Mucosa of descending colon (tissue), 3 donors: ENCODE measurements at regions not wholly inside any gene's neighbourhood (a gene's known extent, or its start where the extent isn't known, plus 50 kb on each side); places are given as distances from the start of the nearest gene placed in this dataset.
A peak's percentile ranks its signal among the peaks of the same experiment; 100 is the strongest.

Experiments
- ATAC-seq: fragments of 200-7000 bp; cut with Tn5 transposase; one replicate; pipeline ENCODE4 v1.9.1; 2020; ENCODE audit warnings: mild to moderate bottlenecking, moderate library complexity
- DNase-seq, 3 donors: peaks; one replicate each; pipeline ENCODE4 v3.0.0-alpha.2; 2020
- H3K36me3 ChIP-seq: fragments of 200-600 bp; one replicate; pipeline ENCODE4 v1.8.0; 2021; ENCODE audit warnings: low read depth, mild to moderate bottlenecking
- H3K4me1 ChIP-seq: fragments of 200-600 bp; one replicate; pipeline ENCODE4 v1.8.0; 2021; ENCODE audit warnings: low read depth, mild to moderate bottlenecking
- H3K4me3 ChIP-seq: fragments of 200-600 bp; one replicate; pipeline ENCODE4 v1.8.0; 2021; ENCODE audit warnings: mild to moderate bottlenecking
- H3K9me3 ChIP-seq: fragments of 200-600 bp; one replicate; pipeline ENCODE4 v1.8.0; 2021; ENCODE audit warnings: mild to moderate bottlenecking
- intact Hi-C, 2 donors: fragments of 100-400 bp; cut with DNase I in 1 of 2; cut with micrococcal nuclease in 1 of 2; formaldehyde crosslinking; loops; one replicate each; pipeline versions ENCODE4 v1.11.0 to v1.11.1; 2022; cut with DNase I, micrococcal nuclease
- TF ChIP-seq, protein P1 (sequence below): fragments of 200-600 bp; IDR thresholded peaks from one replicate; pipeline ENCODE4 v1.8.0; 2022; ENCODE audit warnings: antibody characterized with exemption, mild to moderate bottlenecking
- donor health status: DM: no; HTN: no; CAD: no; lungs with moderate emphysema.
- donor health status: DM: no; HTN: no; CAD: no.
- donor health status: DM: no; HTN: yes; CAD: no.

DNA sequence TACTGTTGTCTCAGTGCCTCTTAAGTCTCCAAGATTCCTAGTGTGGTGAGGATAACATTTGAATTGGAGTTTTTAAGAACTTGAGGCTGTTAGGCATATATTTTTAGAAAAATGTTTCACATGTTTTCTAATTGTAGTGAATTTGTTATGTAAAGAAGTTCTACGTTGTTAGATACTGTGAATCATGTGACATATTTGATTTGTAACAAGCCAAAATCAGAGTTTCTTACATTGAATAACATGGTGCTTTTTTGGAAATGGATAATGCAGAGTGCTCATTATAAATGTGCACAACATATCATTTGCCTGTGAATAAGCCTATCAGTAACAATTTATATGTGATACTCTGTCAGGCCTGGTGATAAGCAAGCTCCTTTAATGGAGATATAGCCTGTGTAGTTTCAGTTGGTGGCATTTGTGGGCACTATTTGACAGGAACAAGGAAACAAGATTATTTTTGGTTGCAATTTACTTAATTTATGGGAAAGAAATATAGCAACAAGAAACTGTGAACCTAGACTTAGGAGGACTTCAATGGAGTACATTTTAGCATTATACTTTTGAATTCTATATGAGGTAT, 328.8 kb downstream of the ARPP21 start:
- no peaks in the 10 kb centered on the region for H3K36me3 ChIP-seq
- H3K4me3 ChIP-seq = no peak overlapping the region
- TF ChIP-seq, protein P1, sequence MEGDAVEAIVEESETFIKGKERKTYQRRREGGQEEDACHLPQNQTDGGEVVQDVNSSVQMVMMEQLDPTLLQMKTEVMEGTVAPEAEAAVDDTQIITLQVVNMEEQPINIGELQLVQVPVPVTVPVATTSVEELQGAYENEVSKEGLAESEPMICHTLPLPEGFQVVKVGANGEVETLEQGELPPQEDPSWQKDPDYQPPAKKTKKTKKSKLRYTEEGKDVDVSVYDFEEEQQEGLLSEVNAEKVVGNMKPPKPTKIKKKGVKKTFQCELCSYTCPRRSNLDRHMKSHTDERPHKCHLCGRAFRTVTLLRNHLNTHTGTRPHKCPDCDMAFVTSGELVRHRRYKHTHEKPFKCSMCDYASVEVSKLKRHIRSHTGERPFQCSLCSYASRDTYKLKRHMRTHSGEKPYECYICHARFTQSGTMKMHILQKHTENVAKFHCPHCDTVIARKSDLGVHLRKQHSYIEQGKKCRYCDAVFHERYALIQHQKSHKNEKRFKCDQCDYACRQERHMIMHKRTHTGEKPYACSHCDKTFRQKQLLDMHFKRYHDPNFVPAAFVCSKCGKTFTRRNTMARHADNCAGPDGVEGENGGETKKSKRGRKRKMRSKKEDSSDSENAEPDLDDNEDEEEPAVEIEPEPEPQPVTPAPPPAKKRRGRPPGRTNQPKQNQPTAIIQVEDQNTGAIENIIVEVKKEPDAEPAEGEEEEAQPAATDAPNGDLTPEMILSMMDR = no peak
- no peaks in the 10 kb centered on the region for H3K9me3 ChIP-seq
- intact Hi-C loops = loop anchor here in 1 of 2 donors (10.0 kb wide), 1 partner anchor 727 kb away; no protein-coding TSS in a partner anchor
- no peaks in the 10 kb centered on the region for H3K4me1 ChIP-seq
- DNase-seq (no peak), ATAC-seq (no peak)

DNA sequence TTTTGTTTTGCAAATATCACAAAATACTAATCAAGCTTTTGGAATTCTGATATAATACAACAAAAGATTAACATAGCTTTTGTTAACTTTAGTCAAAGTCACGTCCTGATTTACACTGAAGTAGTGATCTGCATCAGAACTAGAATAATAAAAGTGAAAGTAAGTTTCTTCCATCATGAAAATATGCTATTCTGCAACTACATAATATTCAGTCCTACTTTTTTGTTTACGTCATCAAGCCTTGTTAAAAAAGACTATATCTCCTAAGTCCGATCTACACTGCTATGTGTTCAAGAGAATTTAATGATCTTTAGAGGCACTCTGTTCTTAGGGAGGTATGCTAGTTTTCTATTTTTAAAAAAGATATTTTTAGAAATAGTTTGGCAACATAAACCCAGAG, 330.1 kb downstream of the ARPP21 start:
- TF ChIP-seq, protein P1 = no peak
- Histone ChIP-seq H3K4me1 (no peaks in the 10 kb centered on the region), H3K36me3 (no peaks in the 10 kb centered on the region), H3K9me3 (no peaks in the 10 kb centered on the region), H3K4me3 (no peak overlapping the region)
- DNase-seq (no peak), ATAC-seq (no peak)
- intact Hi-C loops = loop anchor here in 1 of 2 donors (10.0 kb wide), 1 partner anchor 725 kb away; no protein-coding TSS in a partner anchor

DNA sequence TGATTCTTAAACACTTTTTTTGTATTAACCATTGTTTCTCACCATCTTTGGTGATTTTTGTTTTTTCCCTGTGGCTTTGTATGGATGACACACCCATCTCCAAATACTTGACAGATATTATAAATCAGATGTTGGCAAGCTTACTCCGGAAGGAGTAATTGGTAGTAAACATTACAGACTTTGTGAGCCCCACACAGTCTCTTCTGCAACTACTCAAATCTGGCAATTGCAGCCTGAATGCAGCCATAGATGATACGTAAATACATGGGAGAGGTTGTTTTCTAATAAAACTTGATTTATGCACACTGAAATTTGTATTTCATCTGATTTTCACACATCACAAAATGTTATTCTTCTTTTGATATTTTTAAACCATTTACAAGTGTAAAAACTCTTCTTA, 331.5 kb downstream of the ARPP21 start:
- Histone ChIP-seq H3K36me3 (no peaks in the 10 kb centered on the region), H3K9me3 (no peaks in the 10 kb centered on the region), H3K4me3 (no peak overlapping the region), H3K4me1 (no peaks in the 10 kb centered on the region)
- TF ChIP-seq, protein P1 = no peak
- DNase-seq (no peak), ATAC-seq (no peak)
- intact Hi-C loops = no loop called here

DNA sequence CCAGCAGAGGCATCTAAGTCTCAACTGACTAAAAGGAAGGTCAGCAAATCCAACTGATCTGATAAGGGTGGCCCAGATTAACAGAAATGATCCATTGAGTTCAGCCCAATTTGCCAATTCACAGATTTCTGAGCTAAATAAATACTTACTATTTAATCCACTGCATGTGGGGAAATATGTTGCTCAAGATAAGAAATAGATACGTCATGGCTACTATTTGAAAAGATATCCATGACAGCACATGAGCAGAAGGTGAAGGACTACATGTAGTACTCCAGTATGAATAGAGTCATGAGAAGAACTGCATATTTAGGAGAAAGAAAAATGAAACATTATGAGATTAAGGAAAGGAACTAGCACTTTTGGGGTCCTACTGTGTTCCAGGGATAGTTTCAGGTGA, 332.4 kb downstream of the ARPP21 start:
- DNase-seq (no peak), ATAC-seq (no peak)
- Histone ChIP-seq H3K4me3 (no peak overlapping the region), H3K36me3 (no peaks in the 10 kb centered on the region), H3K4me1 (no peaks in the 10 kb centered on the region), H3K9me3 (no peaks in the 10 kb centered on the region)
- TF ChIP-seq, protein P1 = no peak
- intact Hi-C loops = no loop called here

DNA sequence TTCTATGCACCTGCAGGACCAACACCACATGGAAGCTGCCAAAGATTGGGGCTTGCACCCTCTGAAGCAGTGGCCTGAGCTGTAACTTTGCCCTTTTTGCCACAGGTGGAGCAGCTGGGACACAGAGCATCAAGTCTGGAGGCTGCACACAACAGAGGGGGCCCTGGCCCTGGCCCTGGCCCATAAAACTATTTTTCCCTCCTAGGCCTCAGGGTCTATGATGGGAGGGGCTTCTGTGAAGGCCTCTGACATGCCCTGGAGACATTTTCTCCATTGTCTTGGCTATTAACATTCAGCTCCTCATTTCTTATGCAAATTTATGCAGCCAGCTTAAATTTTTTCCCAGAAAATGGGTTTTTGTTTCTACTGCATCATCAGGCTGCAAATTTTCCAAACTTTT, 335.5 kb downstream of the ARPP21 start:
- ATAC-seq (no peak), DNase-seq (peak in 1 of 3 donors; percentile 12)
- intact Hi-C loops = no loop called here
- no peaks in the 10 kb centered on the region for H3K4me1 ChIP-seq
- no peaks in the 10 kb centered on the region for H3K36me3 ChIP-seq
- H3K4me3 ChIP-seq = no peak overlapping the region
- no peaks in the 10 kb centered on the region for H3K9me3 ChIP-seq
- TF ChIP-seq, protein P1 = no peak

DNA sequence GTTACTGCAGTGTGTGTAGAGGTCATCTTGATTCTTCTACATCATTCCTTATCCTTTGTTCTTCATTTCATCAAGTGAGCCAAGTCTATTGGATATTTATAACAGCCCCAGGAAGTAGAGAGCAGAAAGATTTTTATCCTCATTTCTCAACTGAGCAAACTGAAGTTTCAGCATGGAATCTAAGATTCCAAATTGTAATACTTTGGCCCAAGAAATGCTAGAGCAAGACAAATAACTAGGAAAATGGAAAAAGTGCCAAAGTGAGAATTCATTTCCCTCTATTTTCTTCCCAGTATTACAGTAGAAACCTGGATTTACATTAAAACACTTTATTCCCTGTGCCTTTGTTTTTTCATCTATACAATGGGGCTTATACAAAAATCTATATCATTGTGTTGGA, 346.8 kb downstream of the ARPP21 start:
- no peaks in the 10 kb centered on the region for H3K36me3 ChIP-seq
- H3K4me1 ChIP-seq = no peaks in the 10 kb centered on the region
- DNase-seq = no peak
- TF ChIP-seq, protein P1 = no peak
- ATAC-seq = no peak
- H3K9me3 ChIP-seq = no peaks in the 10 kb centered on the region
- intact Hi-C loops = no loop called here
- H3K4me3 ChIP-seq = no peak overlapping the region
